ACC112 (cell line): ENCODE measurements at regions not wholly inside any gene's neighbourhood (a gene's known extent, or its start where the extent isn't known, plus 50 kb on each side); places are given as distances from the start of the nearest gene placed in this dataset.
"Not testable (repeated sequence)": the region's sequence is repeated elsewhere in the genome, so short reads cannot be mapped to it uniquely, and the experiment has no call there.

Experiments
- H2AFZ ChIP-seq: fragments of 200-600 bp; sonication (generic); one replicate; pipeline ENCODE4 v1.6.0; 2017; ENCODE audit warnings: antibody characterized with exemption, low read length; ENCODE audit not compliant: unreplicated experiment
- H3K27ac ChIP-seq: fragments of 200-600 bp; sonication (generic); 2 replicates; pipeline ENCODE4 v1.5.1; 2014; ENCODE audit warnings: low read depth, mild to moderate bottlenecking, antibody characterized with exemption, low read length, moderate library complexity
- H3K27me3 ChIP-seq: fragments of 200-600 bp; sonication (generic); 2 replicates; pipeline ENCODE4 v1.6.1; 2014; ENCODE audit warnings: mild to moderate bottlenecking, antibody characterized with exemption, low read length, moderate library complexity, mixed read lengths; ENCODE audit not compliant: insufficient read depth
- H3K36me3 ChIP-seq: fragments of 200-600 bp; sonication (generic); 2 replicates; pipeline ENCODE4 v1.6.1; 2016; ENCODE audit warnings: mild to moderate bottlenecking, antibody characterized with exemption, low read length, moderate library complexity, mixed read lengths; ENCODE audit not compliant: insufficient read depth
- H3K4me1 ChIP-seq: fragments of 200-600 bp; sonication (generic); one replicate; pipeline ENCODE4 v1.6.1; 2016; ENCODE audit warnings: low read length, mixed read lengths; ENCODE audit not compliant: insufficient read depth, unreplicated experiment, control insufficient read depth
- H3K4me3 ChIP-seq: fragments of 200-600 bp; sonication (generic); 2 replicates; pipeline ENCODE4 v1.5.1; 2014; ENCODE audit warnings: mild to moderate bottlenecking, low read depth, low read length
- H3K79me2 ChIP-seq: fragments of 200-600 bp; sonication (generic); one replicate; pipeline ENCODE4 v1.6.0; 2016; ENCODE audit warnings: low read length; ENCODE audit not compliant: control insufficient read depth, unreplicated experiment, insufficient read depth

GRCh38 chr9:30605936-30606335 is 1778.5 kb upstream of the ACO1 start:
- no peaks in the 10 kb centered on the region for H3K4me1 ChIP-seq
- H3K79me2 ChIP-seq: no peaks in the 10 kb centered on the region
- H3K4me3 ChIP-seq: no peak overlapping the region
- H3K27ac ChIP-seq: no peak overlapping the region
- no peaks in the 10 kb centered on the region for H3K27me3 ChIP-seq
- H2AFZ ChIP-seq: no peak overlapping the region
- H3K36me3 ChIP-seq: no peaks in the 10 kb centered on the region

- Histone ChIP-seq H3K4me3 (no peak overlapping the region), H3K27me3 (no peaks in the 10 kb centered on the region), H3K36me3 (no peaks in the 10 kb centered on the region), H3K79me2 (no peaks in the 10 kb centered on the region), H3K4me1 (no peaks in the 10 kb centered on the region), H2AFZ (no peak overlapping the region), H3K27ac (no peak overlapping the region)
These were observed 1774.7 kb upstream of the ACO1 start for GRCh38 chr9:30609713-30610112.

GRCh38 chr9:30616782-30617181 is 1767.7 kb upstream of the ACO1 start:
- H3K4me1 ChIP-seq, H3K27ac ChIP-seq, H3K4me3 ChIP-seq, H3K27me3 ChIP-seq, H3K36me3 ChIP-seq, H3K79me2 ChIP-seq, H2AFZ ChIP-seq: not testable (repeated sequence)

GRCh38 chr9:30622561-30622960 is 1761.9 kb upstream of the ACO1 start:
- Histone ChIP-seq H3K36me3 (no peaks in the 10 kb centered on the region), H3K4me1 (no peaks in the 10 kb centered on the region), H3K4me3 (no peak overlapping the region), H3K79me2 (no peaks in the 10 kb centered on the region), H3K27me3 (no peaks in the 10 kb centered on the region), H3K27ac (no peak overlapping the region), H2AFZ (no peak overlapping the region)

GRCh38 chr9:30628915-30629567 is 1755.4 kb upstream of the ACO1 start:
- Histone ChIP-seq H3K79me2 (no peaks in the 10 kb centered on the region), H3K27ac (no peak overlapping the region), H3K27me3 (no peaks in the 10 kb centered on the region), H3K36me3 (no peaks in the 10 kb centered on the region), H3K4me3 (no peak overlapping the region), H3K4me1 (no peaks in the 10 kb centered on the region), H2AFZ (no peak overlapping the region)

GRCh38 chr9:30630459-30630858 is 1754.0 kb upstream of the ACO1 start:
- Histone ChIP-seq H3K36me3 (no peaks in the 10 kb centered on the region), H3K4me3 (no peak overlapping the region), H3K4me1 (no peaks in the 10 kb centered on the region), H3K27me3 (no peaks in the 10 kb centered on the region), H2AFZ (no peak overlapping the region), H3K27ac (no peak overlapping the region), H3K79me2 (no peaks in the 10 kb centered on the region)

GRCh38 chr9:30646639-30647038 is 1737.8 kb upstream of the ACO1 start:
- not testable (repeated sequence) for H2AFZ ChIP-seq, H3K27ac ChIP-seq, H3K4me1 ChIP-seq, H3K27me3 ChIP-seq, H3K36me3 ChIP-seq, H3K79me2 ChIP-seq, H3K4me3 ChIP-seq

GRCh38 chr9:30661925-30662324 is 1722.5 kb upstream of the ACO1 start:
- Histone ChIP-seq H2AFZ (no peak overlapping the region), H3K27ac (no peak overlapping the region), H3K79me2 (no peaks in the 10 kb centered on the region), H3K27me3 (no peaks in the 10 kb centered on the region), H3K4me1 (no peaks in the 10 kb centered on the region), H3K4me3 (no peak overlapping the region), H3K36me3 (no peaks in the 10 kb centered on the region)

- no peak overlapping the region for H2AFZ ChIP-seq
- H3K27ac ChIP-seq: no peak overlapping the region
- H3K4me1 ChIP-seq: no peaks in the 10 kb centered on the region
- no peaks in the 10 kb centered on the region for H3K27me3 ChIP-seq
- no peaks in the 10 kb centered on the region for H3K36me3 ChIP-seq
- H3K79me2 ChIP-seq: no peaks in the 10 kb centered on the region
- no peak overlapping the region for H3K4me3 ChIP-seq
These were observed 1713.5 kb upstream of the ACO1 start for GRCh38 chr9:30670805-30671562.

- Histone ChIP-seq H3K4me1 (no peaks in the 10 kb centered on the region), H3K27ac (no peak overlapping the region), H3K36me3 (no peaks in the 10 kb centered on the region), H3K79me2 (no peaks in the 10 kb centered on the region), H3K27me3 (no peaks in the 10 kb centered on the region), H3K4me3 (no peak overlapping the region), H2AFZ (no peak overlapping the region)
These were observed 1711.3 kb upstream of the ACO1 start for GRCh38 chr9:30673132-30673531.

- H3K27me3 ChIP-seq: no peaks in the 10 kb centered on the region
These were observed 1707.8 kb upstream of the ACO1 start for GRCh38 chr9:30676651-30677050.

More at GRCh38 chr9:30676651-30677050, 1707.8 kb upstream of the ACO1 start:
- H3K27ac ChIP-seq: no peak overlapping the region
- no peaks in the 10 kb centered on the region for H3K36me3 ChIP-seq
- no peak overlapping the region for H2AFZ ChIP-seq
- H3K79me2 ChIP-seq: no peaks in the 10 kb centered on the region
- no peaks in the 10 kb centered on the region for H3K4me1 ChIP-seq
- H3K4me3 ChIP-seq: no peak overlapping the region
